ENCODE measurements at regions not wholly inside any gene's neighbourhood (a gene's known extent, or its start where the extent isn't known, plus 50 kb on each side); places are given as distances from the start of the nearest gene placed in this dataset.

DNA sequence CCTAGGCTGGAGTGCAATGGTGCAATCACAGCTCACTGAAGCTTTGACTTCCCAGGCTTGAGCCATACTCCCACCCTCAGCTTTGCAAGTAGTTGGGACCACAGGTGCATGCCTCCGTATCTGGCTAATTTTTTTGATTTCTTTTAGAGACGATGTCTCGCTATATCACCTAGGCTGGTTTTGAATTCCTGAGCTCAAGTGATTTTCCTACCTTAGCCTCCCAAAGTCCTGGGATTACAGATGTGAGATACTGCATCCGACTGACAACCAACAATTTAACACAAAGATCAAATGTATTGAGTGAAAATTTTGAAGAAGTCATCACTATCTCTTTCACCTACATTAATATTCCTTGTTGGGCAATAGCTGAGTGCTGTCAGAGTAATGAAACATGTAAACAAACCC, 181.6 kb downstream of the MYCN start:
- DNase-seq (ENCODE audit: low spot score) = no peak

DNA sequence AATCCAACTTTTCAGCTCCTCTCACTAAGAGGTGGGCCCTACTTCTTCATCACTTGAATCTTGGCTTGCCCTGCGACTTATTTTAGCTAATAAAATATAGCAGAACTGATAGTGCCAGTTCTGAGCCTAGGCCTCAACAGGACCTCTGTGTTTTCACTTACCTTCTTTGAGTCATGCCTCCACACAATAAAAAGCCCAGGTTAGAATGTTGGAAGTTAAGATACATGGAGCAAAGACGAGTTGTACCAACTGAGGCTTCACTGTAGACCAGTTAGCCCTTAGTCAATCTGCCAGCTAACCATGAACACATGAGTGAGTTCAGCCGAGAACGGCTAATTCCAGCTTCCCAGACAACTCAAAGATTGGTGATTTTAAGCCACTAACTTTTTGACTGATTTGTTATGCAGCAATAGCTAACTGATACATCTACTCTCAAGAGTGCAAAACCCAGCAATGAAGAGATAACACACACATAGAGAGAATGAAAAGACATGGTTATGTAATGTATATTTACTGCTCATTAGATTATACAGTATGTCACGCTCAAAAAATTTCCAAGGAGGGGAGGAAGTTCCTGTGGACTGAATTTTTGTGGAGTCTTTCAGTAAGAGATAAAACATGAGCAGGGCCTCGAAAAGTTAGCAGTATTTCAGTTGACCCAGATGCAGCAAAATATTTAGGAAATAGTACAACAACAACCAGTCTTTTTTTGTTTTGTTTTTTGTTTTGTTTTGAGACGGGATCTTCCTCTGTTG, 181.1 kb downstream of the MYCN start:
- no peak for DNase-seq (ENCODE audit: low spot score)

DNA sequence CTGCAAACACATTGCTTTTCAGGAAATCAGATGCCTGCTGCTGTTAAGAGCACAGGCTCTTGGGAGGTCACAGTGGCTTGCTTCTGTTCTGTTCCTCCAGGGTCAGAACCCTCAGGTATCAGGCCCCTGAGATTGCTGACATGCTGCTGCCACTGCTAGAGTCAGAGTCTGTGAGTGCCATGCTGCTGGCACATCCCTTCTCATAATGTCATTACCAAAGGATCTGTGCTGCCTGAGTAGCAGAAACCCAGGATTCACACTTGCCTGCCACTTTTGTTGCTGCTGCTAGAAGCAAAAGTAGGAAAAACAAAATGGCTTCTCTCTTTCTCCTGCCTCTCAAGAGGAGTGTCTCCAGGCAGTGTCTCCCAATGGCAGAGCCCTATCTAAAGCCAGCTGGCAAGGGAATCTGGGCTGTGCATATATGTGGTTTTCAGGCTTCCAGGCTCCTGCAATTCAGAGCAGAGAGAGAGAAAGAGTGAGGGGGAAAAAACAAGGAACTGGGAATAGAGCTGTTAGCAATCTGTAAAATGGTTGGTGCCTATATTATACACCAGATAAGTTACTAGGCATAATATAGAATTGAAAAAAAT, 180.3 kb downstream of the MYCN start:
- DNase-seq (ENCODE audit: low spot score) = no peak

DNA sequence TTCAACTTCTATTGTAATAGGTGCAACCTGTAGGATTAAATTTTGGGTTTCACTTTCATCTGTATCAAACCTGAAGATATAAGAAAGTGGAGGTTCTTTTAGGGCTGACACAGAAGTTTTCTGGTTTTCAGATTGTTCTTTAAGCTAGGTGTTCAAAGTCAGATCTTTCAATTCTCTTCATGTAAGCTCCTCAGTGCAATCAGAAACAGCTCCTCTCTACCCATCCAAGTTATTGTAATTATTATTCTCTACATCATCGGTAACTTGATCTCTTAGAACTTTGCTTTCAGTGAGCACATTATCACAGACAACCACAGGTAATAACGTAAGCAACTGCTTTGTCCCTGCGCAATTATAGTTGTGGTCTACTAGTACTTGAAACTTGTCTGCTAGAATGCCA, 179.4 kb downstream of the MYCN start:
- DNase-seq (ENCODE audit: low spot score) = no peak

DNA sequence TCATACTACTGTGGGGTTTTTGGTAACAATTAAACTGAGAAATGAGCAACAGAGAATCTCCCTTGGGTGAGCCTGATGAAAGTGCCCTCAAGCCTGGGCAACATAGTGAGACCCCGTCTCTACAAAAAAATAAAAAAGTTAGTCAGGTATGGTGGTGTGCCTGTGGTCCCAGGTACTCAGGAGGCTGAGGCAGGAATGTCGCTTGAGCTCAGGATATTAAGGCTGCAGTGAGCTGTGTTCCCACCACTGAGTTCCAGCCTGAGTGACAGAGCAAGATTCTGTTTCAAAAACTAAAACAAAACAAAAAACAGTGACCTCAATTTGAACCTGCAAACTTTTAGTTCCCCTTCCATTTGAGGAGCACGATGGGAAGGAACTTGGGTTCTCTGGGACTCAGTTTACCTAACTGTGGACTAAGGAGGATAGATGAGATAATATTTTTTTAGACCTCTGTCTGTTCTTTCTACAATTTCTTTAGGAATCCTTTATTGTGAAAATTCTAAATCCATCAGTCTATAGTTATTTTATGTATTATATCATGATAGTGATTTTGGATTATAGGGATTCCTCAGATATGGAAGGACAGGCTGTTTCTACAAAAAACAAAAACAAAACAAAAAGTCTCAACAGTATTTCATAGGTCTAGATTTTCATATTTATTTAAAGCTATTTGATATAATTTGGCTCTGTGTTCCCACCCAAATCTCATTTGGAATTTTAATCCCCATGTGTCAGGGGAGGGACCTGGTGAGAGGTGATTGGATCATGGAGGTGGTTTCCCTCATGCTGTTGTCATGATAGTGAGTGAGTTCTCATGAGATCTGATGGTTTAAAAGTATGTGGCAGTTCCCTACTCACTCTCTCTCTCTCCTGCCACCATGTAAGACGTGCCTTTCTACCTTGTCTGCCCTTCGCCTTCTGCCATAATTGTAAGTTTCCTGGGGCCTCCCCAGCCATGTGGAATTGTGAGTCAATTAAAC, 178.6 kb downstream of the MYCN start:
- DNase-seq (ENCODE audit: low spot score) = no peak

DNA sequence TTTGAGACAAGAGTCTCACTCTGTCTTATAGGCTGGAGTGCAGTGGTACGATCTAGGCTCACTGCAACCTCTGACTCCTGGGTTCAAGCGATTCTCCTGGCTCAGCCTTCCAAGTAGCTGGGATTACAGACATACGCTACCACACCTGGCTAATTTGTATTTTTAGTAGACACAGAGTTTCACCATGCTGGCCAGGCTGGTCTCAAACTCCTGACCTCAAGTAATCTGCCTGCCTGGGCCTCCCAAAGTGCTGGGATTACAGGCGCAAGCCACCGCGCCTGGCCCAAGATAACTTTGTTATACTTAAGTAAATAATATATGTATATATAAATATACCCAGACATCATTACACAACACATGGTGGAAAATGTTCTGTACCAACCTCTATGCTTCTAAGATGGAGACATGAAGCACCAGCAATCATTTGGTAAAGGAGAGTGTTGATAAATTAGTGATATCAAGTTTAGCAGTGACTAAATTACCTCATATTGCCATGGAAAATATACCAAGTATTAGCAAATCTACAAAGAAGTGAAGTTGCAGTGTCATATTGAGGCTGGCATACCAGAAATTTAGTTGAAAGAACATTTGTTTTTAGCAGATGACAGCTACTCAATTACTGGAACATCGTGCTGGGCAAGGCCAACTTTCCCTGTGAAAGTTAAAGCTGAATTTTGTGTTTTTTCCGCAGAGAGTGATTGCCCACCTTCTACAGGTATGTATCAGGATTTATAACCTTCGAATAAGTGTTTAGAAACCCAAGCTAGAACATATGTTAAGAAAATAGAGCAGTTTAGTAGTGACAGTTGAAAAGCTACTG, 177.7 kb downstream of the MYCN start:
- no peak for DNase-seq (ENCODE audit: low spot score)

DNA sequence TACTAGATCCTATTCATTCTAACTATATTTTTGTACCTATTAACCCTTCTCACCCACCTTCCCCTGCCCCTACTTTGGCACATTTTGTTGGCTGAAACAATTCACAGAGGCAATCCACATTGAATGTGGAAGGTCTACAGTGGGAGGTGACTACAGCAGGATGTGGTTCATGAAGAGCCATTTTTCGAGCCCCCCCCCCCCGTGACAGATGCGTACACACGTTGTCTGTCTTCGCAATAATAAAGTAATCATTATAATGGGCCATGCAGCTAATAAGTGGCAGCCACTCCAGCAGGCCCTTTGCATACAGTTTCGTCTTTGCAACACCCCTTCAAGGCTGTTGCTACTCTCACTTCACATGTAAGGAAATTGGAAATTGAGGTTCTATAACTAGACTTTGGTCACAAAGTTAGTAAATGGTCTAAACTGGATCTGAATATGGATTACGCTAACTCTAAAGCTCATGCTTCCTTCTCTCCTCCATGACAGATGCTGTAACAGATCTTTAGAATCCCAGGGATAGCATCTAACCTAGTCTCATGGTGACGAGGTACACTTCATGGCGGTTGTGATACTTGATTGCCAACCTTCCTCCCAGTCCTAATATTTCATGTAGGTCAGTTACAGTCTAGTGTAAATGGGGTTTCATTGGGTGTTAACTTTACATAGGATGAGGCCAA, 176.8 kb downstream of the MYCN start:
- no peak for DNase-seq (ENCODE audit: low spot score)

DNA sequence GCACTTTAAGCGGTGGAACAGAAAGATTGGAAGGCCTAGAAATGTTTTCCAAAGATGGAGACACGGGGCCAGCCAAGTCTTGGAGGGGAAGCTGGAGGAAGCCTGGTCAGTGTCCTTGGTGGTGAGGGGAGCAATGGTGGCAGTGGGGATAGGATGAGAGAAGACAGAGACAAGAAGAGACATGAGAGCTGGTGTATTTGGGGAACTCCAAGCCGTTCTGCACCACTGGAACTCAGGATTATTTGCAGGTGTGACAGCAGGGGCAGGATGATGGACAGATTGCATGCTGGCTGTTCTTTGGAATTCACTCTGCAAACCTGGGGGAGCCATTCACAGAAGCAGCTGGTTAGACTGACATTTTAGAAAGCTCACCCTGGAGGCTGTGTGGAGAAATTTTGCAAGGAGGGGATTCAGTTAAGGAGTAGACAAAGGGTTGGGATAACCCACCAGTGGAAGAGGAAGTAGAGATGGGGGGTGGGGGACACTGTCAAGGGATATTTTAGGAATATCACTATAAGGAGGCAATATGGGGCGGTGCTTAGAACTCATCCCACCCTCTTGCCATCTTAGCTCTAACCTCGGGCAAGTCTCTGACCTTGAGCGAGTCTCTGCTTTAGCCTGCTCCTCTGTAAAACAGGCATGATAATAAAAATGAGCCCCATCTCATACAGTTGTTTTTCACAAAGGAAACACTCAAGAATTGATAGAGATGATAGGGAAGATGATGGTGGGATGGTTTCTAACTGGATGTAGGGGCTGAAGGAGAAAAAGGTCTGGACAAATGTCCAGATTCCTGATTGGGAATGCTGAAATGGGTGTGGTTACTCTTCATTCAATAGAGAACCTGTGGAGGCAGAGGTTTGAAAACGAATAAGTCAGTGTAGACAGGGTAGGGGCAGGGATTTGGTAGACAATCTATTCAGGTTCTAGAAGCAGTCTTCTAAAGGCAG, 175.8 kb downstream of the MYCN start:
- DNase-seq (ENCODE audit: low spot score) = no peak

DNA sequence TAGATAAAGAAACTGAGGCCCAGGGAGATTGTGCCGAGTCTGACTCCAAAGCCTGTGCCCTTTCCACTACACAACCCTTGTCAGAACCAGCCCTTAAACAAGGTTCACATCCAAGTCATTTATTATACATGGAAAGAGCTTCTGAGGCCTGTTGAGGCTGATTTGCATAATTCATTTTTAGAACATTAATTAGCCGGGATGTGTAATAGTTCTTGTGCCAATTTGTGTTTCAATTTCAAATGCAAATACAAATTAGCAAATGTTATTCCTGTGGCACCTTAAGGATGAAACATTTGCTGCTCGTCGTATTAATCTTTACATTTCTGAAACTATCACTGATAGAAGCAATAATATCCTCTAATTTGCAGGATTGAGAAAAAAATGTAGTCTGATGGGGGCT, 174.9 kb downstream of the MYCN start:
- no peak for DNase-seq (ENCODE audit: low spot score)

DNA sequence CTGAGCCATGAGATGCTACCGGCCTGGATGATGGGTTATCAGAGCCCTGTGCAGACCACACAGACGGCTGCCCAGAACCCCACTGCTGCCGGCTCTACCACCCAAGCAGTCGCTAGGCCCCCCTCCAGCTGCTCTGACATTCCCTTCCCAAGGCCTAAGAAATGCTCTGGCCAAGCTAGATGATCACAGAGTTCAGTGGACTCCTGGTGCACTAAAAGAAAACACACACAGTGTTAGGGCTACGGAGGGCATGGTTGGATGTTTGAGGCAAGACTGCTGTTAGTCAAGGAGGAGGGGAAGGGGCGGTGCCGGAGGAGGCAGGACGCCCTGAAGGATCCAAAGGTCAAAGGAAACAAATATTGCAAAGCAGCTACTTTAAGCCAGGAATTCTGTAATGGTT, 174.5 kb downstream of the MYCN start:
- no peak for DNase-seq (ENCODE audit: low spot score)

DNA sequence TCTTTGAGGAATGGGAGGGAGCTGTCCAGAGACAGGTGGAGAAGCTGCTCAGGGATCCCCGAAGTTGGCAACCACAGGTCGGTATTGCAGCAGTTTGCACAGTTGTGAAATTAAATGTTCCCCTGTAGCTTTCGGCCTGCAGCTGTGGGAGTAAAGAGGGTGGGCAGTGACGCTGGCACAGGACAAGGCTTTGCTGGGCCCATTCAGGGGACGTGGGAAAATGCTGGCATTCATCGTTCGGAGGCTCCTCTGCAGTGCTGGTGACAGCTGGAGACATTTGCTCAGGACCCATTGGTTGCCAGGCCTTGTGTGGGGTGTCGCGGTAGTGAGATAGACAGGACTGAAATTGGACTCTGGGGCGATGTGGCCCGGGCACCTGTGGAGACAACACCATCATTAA, 173.7 kb downstream of the MYCN start:
- no peak for DNase-seq (ENCODE audit: low spot score)

DNA sequence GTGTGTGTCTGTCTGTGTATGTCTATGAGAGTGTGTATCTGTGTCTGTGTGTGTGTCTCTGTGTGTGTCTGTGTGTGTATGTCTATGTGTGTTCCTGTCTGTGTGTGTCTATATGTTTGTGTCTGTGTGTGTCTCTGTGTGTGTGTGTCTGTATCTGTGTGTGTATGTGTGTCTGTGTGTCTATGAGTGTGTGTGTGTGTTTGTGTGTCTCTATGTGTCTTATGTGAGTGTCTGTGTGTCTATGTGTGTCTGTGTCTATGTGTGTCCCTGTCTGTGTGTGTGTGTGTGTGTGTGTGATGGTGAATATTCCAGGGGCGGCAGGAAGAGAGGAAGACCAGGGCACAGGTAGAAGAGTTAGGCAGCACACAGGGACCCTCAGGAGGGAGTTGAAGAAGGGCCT, 173.2 kb downstream of the MYCN start:
- no peak for DNase-seq (ENCODE audit: low spot score)

DNA sequence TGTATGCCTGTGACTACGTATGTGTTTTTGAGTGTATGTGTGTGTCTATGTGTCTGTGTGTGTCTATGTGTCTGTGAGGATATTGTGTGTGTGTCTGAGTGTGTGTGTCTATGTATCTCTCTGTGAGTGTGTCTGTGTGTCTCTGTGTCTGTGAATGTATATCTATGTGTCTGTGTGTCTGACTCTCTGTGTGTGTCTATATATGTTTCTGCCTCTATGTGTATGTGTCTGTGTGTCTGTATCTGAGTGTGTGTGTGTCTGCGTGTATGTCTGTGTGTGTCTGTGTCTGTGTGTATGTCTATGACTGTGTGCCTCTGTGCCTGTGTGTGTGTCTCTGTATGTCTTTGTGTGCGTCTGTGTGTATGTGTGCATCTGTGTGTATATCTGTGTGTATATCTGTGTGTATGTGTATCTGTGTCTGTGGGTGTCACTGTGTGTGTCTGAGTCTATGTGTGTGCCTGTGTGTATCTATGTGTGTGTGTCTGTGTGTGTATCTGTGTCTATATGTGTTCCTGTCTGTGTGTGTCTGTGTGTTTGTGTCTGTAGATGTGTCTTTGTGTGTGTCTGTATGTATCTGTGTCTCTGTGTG, 172.7 kb downstream of the MYCN start:
- DNase-seq (ENCODE audit: low spot score) = no peak

DNA sequence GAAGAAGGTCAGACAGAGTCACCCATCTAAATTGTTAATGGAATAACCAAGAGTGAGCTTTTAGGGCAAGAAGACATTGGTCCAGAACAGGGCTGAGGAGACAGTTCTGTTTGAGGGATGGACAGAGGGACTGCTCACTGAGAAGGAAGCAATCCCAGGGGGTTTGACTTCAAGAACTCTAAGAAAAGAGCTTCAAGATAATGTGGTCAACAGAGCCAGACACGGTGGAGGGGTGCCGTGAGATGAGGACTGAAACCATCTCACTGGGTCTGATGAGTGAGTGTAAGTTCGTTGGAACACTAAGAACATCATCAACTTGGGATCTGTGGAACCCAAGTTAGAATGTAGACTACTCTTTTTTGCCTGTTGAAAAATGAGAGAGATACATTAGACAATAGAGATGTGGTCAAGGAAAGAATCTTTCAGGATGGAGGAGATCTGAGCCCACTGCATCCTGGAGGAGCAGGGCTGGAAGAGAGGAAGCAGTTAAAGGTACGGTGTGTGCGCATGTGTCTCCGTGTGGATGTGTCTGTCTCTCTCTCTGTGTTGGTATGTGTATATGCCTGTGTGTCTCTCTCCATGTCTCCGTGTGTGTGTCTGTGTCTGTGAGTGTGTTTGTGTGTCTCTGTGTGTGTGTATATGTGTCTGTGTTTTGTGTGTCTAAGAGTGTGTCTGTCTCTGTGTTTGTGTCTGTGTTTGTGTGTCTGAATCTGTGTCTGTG, 172.1 kb downstream of the MYCN start:
- DNase-seq (ENCODE audit: low spot score) = no peak

DNA sequence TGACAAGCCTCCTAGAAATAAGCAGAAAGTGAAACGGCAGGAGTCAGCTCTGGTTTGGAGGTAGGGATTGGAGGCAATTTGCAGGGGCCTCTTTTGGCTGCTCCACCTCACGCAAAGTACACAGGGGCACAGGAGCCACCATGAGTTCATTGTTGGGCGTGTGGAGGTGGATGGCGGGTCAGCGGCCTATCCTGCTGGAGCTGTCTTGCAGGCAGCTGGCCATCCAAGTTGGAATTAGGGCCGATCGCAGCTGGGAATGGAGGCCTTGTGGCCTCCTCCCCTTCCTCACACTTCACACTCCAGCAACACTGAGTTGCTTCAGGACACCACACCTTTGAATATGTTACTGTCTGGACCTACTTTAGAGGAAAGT, 171.5 kb downstream of the MYCN start:
- DNase-seq (ENCODE audit: low spot score) = no peak

DNA sequence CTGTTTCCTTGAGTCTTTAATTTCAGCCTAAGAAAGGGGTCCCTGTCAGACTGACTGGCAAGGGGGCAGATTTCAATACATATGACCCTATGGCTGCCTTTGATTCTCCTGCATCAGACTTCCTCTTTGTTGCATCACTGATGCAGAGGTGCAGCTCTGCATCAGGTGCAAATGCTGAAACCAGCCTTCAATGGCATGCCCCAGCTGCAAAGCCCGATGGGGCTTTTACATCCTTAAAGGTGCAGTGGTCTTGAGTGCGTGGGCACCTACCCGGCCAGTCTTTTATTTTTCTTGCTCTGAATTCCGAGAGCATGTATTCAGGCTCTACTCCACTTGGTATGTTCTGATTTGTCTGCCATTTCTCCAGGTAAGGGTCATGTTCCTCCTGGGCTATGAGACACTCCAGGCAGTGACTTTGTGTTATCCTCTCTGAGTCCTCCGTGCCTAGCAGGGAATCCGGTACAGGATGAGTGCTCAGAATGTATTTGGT, 169.5 kb downstream of the MYCN start:
- no peak for DNase-seq (ENCODE audit: low spot score)

DNA sequence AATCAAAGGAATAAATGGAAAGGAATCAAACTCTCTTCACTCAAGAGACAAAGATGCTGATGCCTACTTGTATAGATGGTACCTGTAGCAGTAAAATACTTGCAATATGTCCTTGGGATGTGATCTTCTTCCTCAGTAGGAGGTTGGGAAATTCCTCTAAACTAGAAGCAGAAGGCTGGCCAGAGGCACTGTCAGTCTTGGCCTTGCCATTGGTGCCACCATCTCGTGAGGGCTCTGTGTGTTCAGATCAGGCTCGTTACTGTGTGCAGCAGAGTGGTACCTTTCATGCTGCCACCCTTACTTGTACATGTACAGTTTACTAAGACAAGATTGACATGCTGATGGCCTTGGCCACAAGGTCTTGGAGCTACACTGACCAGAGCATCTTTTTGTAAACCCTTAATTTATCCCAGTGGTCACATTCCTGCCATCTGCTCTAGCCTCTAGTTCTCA, 169.0 kb downstream of the MYCN start:
- DNase-seq (ENCODE audit: low spot score) = no peak

DNA sequence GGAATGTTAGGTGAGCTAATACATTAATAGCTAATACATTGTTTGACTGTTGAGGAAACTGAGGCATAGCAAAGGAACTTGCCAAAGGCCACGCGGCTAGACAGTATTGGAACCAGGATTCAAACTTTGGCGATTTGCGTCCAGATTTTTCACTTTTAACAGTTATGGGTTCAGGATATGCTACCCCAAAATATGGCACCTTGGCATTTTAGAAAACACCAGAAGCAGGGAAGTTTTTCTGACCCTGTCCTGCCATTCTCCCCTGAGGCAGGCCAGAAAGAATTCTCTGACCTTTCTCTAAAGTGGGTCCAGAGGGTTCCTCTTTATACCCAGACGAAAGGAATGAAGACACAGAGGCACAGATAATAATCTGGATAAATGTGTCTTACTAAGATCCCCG, 166.9 kb downstream of the MYCN start:
- no peak for DNase-seq (ENCODE audit: low spot score)

DNA sequence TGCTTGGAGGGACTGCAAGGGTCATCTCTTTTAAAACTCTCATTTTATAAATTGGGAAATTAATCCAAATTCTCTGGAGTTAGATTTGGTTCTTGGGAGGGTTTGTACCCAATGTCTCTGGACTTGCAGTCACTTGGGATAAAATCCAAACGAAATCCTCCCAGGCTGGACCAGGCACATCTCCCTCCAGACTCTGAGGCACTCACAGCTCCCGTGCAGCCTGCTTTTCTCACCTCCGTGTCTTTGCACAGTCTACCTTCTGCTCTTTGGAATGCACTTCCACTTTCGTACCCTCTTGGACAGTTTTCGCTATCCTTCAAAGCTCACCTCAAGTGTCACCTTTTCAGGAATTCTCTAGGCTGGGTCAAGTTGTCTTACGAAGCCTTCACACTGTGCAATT, 166.3 kb downstream of the MYCN start:
- DNase-seq (ENCODE audit: low spot score) = no peak
